Activated naive CD4-positive, alpha-beta T cell treated with anti-CD3 and anti-CD28 coated beads for 36 hours (primary cell): ENCODE measurements at regions not wholly inside any gene's neighbourhood (a gene's known extent, or its start where the extent isn't known, plus 50 kb on each side); places are given as distances from the start of the nearest gene placed in this dataset.

ENCODE experiments used
- CTCF ChIA-PET: fragments of 350-600 bp; sonication (Branson Sonifier 250); formaldehyde crosslinking; loops from one replicate; lab custom pipeline; 2021; ENCODE audit warnings: antibody characterized with exemption; lab: Charles Lee
- DNase-seq: peaks from one replicate; pipeline ENCODE4 v3.0.0-alpha.2; 2020
- H3K27ac Mint-ChIP-seq: one replicate; pipeline ENCODE4 v1.8.0; 2021; ENCODE audit warnings: mild to moderate bottlenecking, mixed read lengths
- H3K27me3 Mint-ChIP-seq: one replicate; pipeline ENCODE4 v1.8.0; 2021; ENCODE audit warnings: low read depth, mixed read lengths
- H3K36me3 Mint-ChIP-seq: one replicate; pipeline ENCODE4 v1.8.0; 2021; ENCODE audit warnings: low read depth, mixed read lengths
- H3K4me1 Mint-ChIP-seq: one replicate; pipeline ENCODE4 v1.8.0; 2021; ENCODE audit warnings: low read depth, mixed read lengths
- H3K4me3 Mint-ChIP-seq: one replicate; pipeline ENCODE4 v1.8.0; 2021; ENCODE audit warnings: mild to moderate bottlenecking, moderate library complexity, mixed read lengths
- H3K9me3 Mint-ChIP-seq: one replicate; pipeline ENCODE4 v1.8.0; 2021; ENCODE audit warnings: mixed read lengths
- intact Hi-C: fragments of 100-400 bp; cut with micrococcal nuclease; formaldehyde crosslinking; loops from one replicate; pipeline ENCODE4 v1.15.1; 2023

GRCh38 chr14:58964598-58964928 is 223.9 kb upstream of the DAAM1 start:
- Mint-ChIP-seq H3K27me3 (no peaks in the 10 kb centered on the region), H3K27ac (no peak overlapping the region), H3K36me3 (no peaks in the 10 kb centered on the region), H3K9me3 (no peaks in the 10 kb centered on the region), H3K4me1 (no peaks in the 10 kb centered on the region), H3K4me3 (no peak overlapping the region)
- no peak for DNase-seq
- intact Hi-C loops: no loop called here
- CTCF ChIA-PET: interaction anchor here (0.6 kb wide), 1 partner anchor 323 kb away, joined by 5 read pairs; no protein-coding TSS in a partner anchor

- Mint-ChIP-seq H3K27me3 (no peaks in the 10 kb centered on the region), H3K4me1 (no peaks in the 10 kb centered on the region), H3K36me3 (no peaks in the 10 kb centered on the region), H3K27ac (no peak overlapping the region), H3K4me3 (no peak overlapping the region), H3K9me3 (no peaks in the 10 kb centered on the region)
- no peak for DNase-seq
- CTCF ChIA-PET: no interaction called here
- intact Hi-C loops: no loop called here
These were observed 222.9 kb upstream of the DAAM1 start for GRCh38 chr14:58965601-58966000.

GRCh38 chr14:58966997-58967396 is 221.5 kb upstream of the DAAM1 start:
- Mint-ChIP-seq H3K4me3 (no peak overlapping the region), H3K27me3 (no peaks in the 10 kb centered on the region), H3K4me1 (no peaks in the 10 kb centered on the region), H3K9me3 (no peaks in the 10 kb centered on the region), H3K36me3 (no peaks in the 10 kb centered on the region), H3K27ac (no peak overlapping the region)
- CTCF ChIA-PET: no interaction called here
- intact Hi-C loops: no loop called here
- no peak for DNase-seq

GRCh38 chr14:58969951-58970751 is 218.3 kb upstream of the DAAM1 start:
- no peak overlapping the region for H3K27ac Mint-ChIP-seq
- no peaks in the 10 kb centered on the region for H3K9me3 Mint-ChIP-seq

GRCh38 chr14:58972233-58973017 is 216.0 kb upstream of the DAAM1 start:
- CTCF ChIA-PET: no interaction called here

More at GRCh38 chr14:58969951-58970751, 218.3 kb upstream of the DAAM1 start:
- DNase-seq: no peak
- Mint-ChIP-seq H3K27me3 (no peaks in the 10 kb centered on the region), H3K36me3 (no peaks in the 10 kb centered on the region), H3K4me3 (no peak overlapping the region), H3K4me1 (no peaks in the 10 kb centered on the region)
- intact Hi-C loops: no loop called here
- CTCF ChIA-PET: no interaction called here

GRCh38 chr14:58977366-58977765 is 211.1 kb upstream of the DAAM1 start:
- intact Hi-C loops: no loop called here
- Mint-ChIP-seq H3K27ac (no peak overlapping the region), H3K4me3 (no peak overlapping the region), H3K4me1 (no peaks in the 10 kb centered on the region), H3K27me3 (peaks cover 2% of the 10 kb centered on the region), H3K9me3 (no peaks in the 10 kb centered on the region), H3K36me3 (no peaks in the 10 kb centered on the region)
- DNase-seq: no peak
- CTCF ChIA-PET: no interaction called here

More at GRCh38 chr14:58972233-58973017, 216.0 kb upstream of the DAAM1 start:
- no peak for DNase-seq
- Mint-ChIP-seq H3K36me3 (no peaks in the 10 kb centered on the region), H3K27ac (no peak overlapping the region), H3K9me3 (no peaks in the 10 kb centered on the region), H3K4me1 (no peaks in the 10 kb centered on the region), H3K27me3 (no peaks in the 10 kb centered on the region), H3K4me3 (no peak overlapping the region)
- intact Hi-C loops: no loop called here

GRCh38 chr14:58978343-58978742 is 210.1 kb upstream of the DAAM1 start:
- no peak overlapping the region for H3K4me3 Mint-ChIP-seq
- H3K9me3 Mint-ChIP-seq: no peaks in the 10 kb centered on the region
- H3K27me3 Mint-ChIP-seq: peaks cover 3% of the 10 kb centered on the region
- CTCF ChIA-PET: no interaction called here
- no peaks in the 10 kb centered on the region for H3K36me3 Mint-ChIP-seq
- H3K27ac Mint-ChIP-seq: no peak overlapping the region
- no peaks in the 10 kb centered on the region for H3K4me1 Mint-ChIP-seq
- DNase-seq: no peak
- intact Hi-C loops: no loop called here

- peaks cover 3% of the 10 kb centered on the region for H3K27me3 Mint-ChIP-seq
- H3K9me3 Mint-ChIP-seq: no peaks in the 10 kb centered on the region
- CTCF ChIA-PET: no interaction called here
- no peak overlapping the region for H3K27ac Mint-ChIP-seq
- no peaks in the 10 kb centered on the region for H3K36me3 Mint-ChIP-seq
- H3K4me1 Mint-ChIP-seq: no peaks in the 10 kb centered on the region
- intact Hi-C loops: no loop called here
- DNase-seq: no peak
- H3K4me3 Mint-ChIP-seq: no peak overlapping the region
These were observed 209.1 kb upstream of the DAAM1 start for GRCh38 chr14:58979325-58979724.

- no peak overlapping the region for H3K27ac Mint-ChIP-seq
- no peak overlapping the region for H3K4me3 Mint-ChIP-seq
- peaks cover 3% of the 10 kb centered on the region for H3K27me3 Mint-ChIP-seq
- no peaks in the 10 kb centered on the region for H3K9me3 Mint-ChIP-seq
- no peaks in the 10 kb centered on the region for H3K4me1 Mint-ChIP-seq
- no peaks in the 10 kb centered on the region for H3K36me3 Mint-ChIP-seq
- CTCF ChIA-PET: no interaction called here
- DNase-seq: no peak
- intact Hi-C loops: no loop called here
These were observed 206.6 kb upstream of the DAAM1 start for GRCh38 chr14:58981840-58982239.

GRCh38 chr14:58985786-58986185 is 202.7 kb upstream of the DAAM1 start:
- CTCF ChIA-PET: interaction anchor here (0.5 kb wide), 1 partner anchor 373 kb away, joined by 3 read pairs; no protein-coding TSS in a partner anchor
- Mint-ChIP-seq H3K27me3 (peaks cover 3% of the 10 kb centered on the region), H3K4me1 (no peaks in the 10 kb centered on the region), H3K36me3 (no peaks in the 10 kb centered on the region), H3K4me3 (no peak overlapping the region), H3K27ac (no peak overlapping the region), H3K9me3 (no peaks in the 10 kb centered on the region)
- intact Hi-C loops: no loop called here
- no peak for DNase-seq

- intact Hi-C loops: no loop called here
- Mint-ChIP-seq H3K27me3 (no peaks in the 10 kb centered on the region), H3K27ac (no peak overlapping the region), H3K36me3 (no peaks in the 10 kb centered on the region), H3K4me1 (no peaks in the 10 kb centered on the region), H3K9me3 (no peaks in the 10 kb centered on the region), H3K4me3 (no peak overlapping the region)
- DNase-seq: no peak
- CTCF ChIA-PET: no interaction called here
These were observed 200.9 kb upstream of the DAAM1 start for GRCh38 chr14:58987591-58987990.

- no peaks in the 10 kb centered on the region for H3K36me3 Mint-ChIP-seq
- H3K4me3 Mint-ChIP-seq: no peak overlapping the region
- H3K4me1 Mint-ChIP-seq: no peaks in the 10 kb centered on the region
- no peaks in the 10 kb centered on the region for H3K27me3 Mint-ChIP-seq
- CTCF ChIA-PET: no interaction called here
- peaks cover 2% of the 10 kb centered on the region for H3K9me3 Mint-ChIP-seq
- no peak for DNase-seq
- no peak overlapping the region for H3K27ac Mint-ChIP-seq
- intact Hi-C loops: no loop called here
These were observed 195.5 kb upstream of the DAAM1 start for GRCh38 chr14:58992935-58993334.

GRCh38 chr14:58994130-58994529 is 194.3 kb upstream of the DAAM1 start:
- peaks cover 2% of the 10 kb centered on the region for H3K9me3 Mint-ChIP-seq
- peaks cover under 1% of the 10 kb centered on the region for H3K27me3 Mint-ChIP-seq
- no peak overlapping the region for H3K27ac Mint-ChIP-seq
- CTCF ChIA-PET: no interaction called here
- no peaks in the 10 kb centered on the region for H3K4me1 Mint-ChIP-seq
- no peak for DNase-seq
- intact Hi-C loops: no loop called here
- H3K36me3 Mint-ChIP-seq: no peaks in the 10 kb centered on the region
- no peak overlapping the region for H3K4me3 Mint-ChIP-seq
